Lower leg skin (tissue), 4 donors: ENCODE measurements at regions not wholly inside any gene's neighbourhood (a gene's known extent, or its start where the extent isn't known, plus 50 kb on each side); places are given as distances from the start of the nearest gene placed in this dataset.

ENCODE experiments used
- DNase-seq, 2 donors: peaks; one replicate each; pipeline ENCODE4 v3.0.0-alpha.2; 2019; ENCODE audit warnings: low spot score in 2 of 2
- H3K4me3 ChIP-seq: fragments of 200-600 bp; sonication (generic); 2 replicates; pipeline ENCODE4 v1.5.1; 2017; ENCODE audit warnings: mild to moderate bottlenecking, low read depth; ENCODE audit not compliant: poor library complexity, severe bottlenecking
- POLR2A ChIP-seq, 2 donors: fragments of 450-650 bp; IDR thresholded peaks; one replicate each; pipeline ENCODE4 v1.6.1; 2016 to 2017; ENCODE audit warnings: antibody characterized with exemption in 2 of 2, mild to moderate bottlenecking in 1 of 2, moderate library complexity in 1 of 2
- WGBS, 2 donors: methylation state at CpG; one replicate each; pipeline ENCODE4 v1.1.5; 2018; 5-methylcytosine and 5-hydroxymethylcytosine counted together
- intact Hi-C: fragments of 100-400 bp; cut with DNase I; formaldehyde crosslinking; loops from one replicate; pipeline ENCODE4 v1.15.0; 2023; ENCODE audit warnings: low total_unique reads
- TF ChIP-seq, protein P1 (sequence below), 3 donors: fragments of 450-650 bp; IDR thresholded peaks; one replicate each; pipeline ENCODE4 v1.5.1; 2016; ENCODE audit warnings: antibody characterized with exemption in 3 of 3, mild to moderate bottlenecking in 3 of 3, moderate library complexity in 2 of 3

DNA sequence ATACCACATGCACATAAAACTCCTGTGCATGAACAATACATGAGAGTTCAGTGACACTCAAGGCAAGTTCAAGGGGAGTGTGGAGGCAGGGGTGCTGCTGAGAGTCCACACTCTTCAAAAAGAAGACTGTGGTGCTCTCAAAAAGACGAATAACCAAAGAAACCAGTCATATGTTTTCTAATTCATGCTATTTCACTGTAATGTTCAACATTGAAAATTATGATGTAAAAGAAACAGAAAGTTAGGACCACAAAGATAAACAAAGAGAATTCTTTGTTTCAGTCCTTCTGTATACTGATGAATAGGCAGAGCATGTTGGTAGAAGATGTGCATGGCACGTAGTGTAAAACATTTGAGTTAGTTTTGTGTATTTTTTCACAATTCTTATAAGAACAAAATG is 864.2 kb upstream of the LRATD1 start:
- 59% methylated on average over 2 of the region's 2 CpGs for WGBS, 2 donors
- TF ChIP-seq, protein P1, sequence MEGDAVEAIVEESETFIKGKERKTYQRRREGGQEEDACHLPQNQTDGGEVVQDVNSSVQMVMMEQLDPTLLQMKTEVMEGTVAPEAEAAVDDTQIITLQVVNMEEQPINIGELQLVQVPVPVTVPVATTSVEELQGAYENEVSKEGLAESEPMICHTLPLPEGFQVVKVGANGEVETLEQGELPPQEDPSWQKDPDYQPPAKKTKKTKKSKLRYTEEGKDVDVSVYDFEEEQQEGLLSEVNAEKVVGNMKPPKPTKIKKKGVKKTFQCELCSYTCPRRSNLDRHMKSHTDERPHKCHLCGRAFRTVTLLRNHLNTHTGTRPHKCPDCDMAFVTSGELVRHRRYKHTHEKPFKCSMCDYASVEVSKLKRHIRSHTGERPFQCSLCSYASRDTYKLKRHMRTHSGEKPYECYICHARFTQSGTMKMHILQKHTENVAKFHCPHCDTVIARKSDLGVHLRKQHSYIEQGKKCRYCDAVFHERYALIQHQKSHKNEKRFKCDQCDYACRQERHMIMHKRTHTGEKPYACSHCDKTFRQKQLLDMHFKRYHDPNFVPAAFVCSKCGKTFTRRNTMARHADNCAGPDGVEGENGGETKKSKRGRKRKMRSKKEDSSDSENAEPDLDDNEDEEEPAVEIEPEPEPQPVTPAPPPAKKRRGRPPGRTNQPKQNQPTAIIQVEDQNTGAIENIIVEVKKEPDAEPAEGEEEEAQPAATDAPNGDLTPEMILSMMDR (IDR thresholded peaks at IDR 0.05): no peak
- no peak for TF ChIP-seq POLR2A (IDR thresholded peaks at IDR 0.05)
- intact Hi-C loops: no loop called here
- no peak overlapping the region for H3K4me3 ChIP-seq
- DNase-seq: no peak

DNA sequence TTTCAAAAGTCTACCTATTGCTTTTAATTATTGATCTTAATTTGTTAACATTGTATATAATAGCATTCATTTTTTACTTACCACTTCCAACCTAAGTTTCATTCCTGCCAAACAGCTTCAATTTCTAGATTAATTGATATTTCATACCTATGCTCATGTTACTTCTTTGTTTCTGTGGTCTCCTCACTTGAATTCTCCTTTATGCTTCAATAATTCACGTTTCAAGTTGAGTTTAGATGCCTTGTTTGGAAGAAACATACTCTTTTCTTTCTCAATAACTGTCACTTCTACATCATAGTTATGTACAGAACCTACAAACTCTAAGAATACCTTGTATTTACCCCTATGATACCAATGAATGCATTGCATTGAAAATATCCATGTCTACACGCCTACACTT is 862.2 kb upstream of the LRATD1 start:
- TF ChIP-seq POLR2A (IDR thresholded peaks at IDR 0.05): no peak
- TF ChIP-seq, protein P1 (IDR thresholded peaks at IDR 0.05): no peak
- DNase-seq: no peak
- 53 to 62% methylated on average over 2 of the region's 2 CpGs for WGBS, 2 donors
- no peak overlapping the region for H3K4me3 ChIP-seq
- intact Hi-C loops: no loop called here

DNA sequence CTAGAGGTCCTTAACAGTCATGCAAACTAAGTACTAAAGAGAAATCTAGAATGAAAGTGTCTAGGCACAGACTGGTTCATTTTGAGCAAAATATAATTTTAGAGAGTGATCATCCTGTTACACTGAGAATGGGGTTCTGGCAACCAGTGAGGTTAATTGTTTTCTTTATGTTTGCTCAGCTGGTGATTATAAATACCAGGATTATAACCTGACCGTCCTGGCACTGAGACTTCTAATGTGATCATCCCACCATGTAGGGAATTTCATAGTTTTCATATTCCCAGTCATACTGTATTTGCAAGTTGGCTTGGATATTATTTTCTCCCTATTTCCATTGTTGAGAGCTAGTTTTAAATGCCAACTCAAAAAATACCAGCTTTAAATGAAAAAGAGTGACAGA is 852.5 kb upstream of the LRATD1 start:
- 52 to 61% methylated on average over 1 of the region's 1 CpG for WGBS, 2 donors
- no peak for DNase-seq
- intact Hi-C loops: no loop called here
- H3K4me3 ChIP-seq: no peak overlapping the region
- TF ChIP-seq, protein P1 (IDR thresholded peaks at IDR 0.05): no peak
- TF ChIP-seq POLR2A (IDR thresholded peaks at IDR 0.05): no peak

DNA sequence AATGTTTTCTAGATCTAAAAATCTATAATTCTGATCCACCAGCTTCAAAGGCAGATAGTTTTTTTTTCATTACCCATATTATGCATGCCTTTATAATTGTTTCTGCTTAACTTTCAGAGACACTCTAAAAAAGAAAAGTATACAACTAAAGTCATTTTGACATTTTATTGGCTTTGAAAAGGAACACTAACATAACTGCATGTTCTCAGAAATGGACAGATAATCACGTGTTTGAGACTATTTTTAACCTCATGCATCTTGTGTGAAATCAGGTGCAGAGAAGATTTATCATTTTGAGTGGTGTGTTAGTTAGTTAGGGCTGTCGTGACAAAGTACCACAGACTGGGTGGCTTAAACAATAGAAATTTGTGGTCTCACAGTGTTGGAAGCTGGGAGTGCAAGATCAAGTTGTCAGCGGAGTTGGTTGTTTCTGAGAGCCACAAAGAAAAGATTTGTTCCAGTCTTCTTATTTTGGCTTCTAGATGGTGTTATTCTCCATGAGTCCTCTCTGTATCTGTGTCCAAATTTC is 841.4 kb upstream of the LRATD1 start:
- intact Hi-C loops: no loop called here
- TF ChIP-seq, protein P1 (IDR thresholded peaks at IDR 0.05): no peak
- no peak for TF ChIP-seq POLR2A (IDR thresholded peaks at IDR 0.05)
- WGBS, 2 donors: 49 to 50% methylated on average over 3 of the region's 3 CpGs
- no peak overlapping the region for H3K4me3 ChIP-seq
- DNase-seq: no peak

DNA sequence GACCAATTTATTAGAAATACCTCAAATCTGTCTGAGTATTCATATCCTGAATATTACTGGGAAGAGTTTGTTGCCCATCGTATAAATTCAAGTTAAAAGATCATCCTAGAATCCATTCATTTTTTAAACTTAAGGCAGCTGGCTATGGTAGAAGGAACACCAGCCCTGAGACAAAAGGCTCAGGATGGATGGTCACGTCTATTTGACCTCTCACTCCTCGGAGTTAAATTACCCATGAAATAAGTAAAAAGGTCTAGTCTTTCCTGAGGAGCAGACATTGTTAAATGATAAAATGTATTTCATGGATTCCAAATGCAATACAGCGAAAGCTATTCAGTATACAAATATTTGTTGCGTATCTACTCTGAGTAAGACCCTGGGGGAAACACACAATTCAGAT is 826.0 kb upstream of the LRATD1 start:
- TF ChIP-seq, protein P1 (IDR thresholded peaks at IDR 0.05): no peak
- no peak overlapping the region for H3K4me3 ChIP-seq
- intact Hi-C loops: no loop called here
- no peak for DNase-seq
- WGBS, 2 donors: 86 to 87% methylated on average over 5 of the region's 5 CpGs

DNA sequence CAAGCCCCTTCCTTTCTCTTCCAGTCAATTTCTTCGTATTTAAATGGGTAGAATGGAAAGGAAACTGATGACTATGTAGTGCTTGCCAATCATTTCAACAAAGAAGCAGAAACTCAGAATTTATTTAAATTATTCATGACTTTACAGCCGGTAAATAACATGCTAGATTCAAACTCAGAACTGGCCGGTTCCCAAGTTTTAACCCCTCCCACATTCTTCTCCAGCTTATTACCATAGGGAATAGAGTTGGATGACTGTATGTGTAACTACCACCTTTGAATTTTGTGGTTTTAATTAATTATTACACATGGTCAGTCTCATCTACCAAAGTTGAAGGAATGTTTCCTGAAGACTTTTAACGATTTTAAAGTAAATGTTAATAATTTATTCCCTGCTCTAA is 819.3 kb upstream of the LRATD1 start:
- WGBS, 2 donors: 71 to 72% methylated on average over 4 of the region's 4 CpGs
- intact Hi-C loops: no loop called here
- no peak overlapping the region for H3K4me3 ChIP-seq
- TF ChIP-seq POLR2A (IDR thresholded peaks at IDR 0.05): no peak
- no peak for DNase-seq
